T-helper 2 cell treated with Interferon-gamma antibody and Interleukin-4, amounts not matched to agents 5 μg/mL and 100 μg/mL, for 36 hours (primary cell): ENCODE measurements at regions not wholly inside any gene's neighbourhood (a gene's known extent, or its start where the extent isn't known, plus 50 kb on each side); places are given as distances from the start of the nearest gene placed in this dataset.

Experiments
- DNase-seq: peaks from one replicate; pipeline ENCODE4 v3.0.0; 2021; ENCODE audit warnings: low spot score
- H3K27ac Mint-ChIP-seq: one replicate; pipeline ENCODE4 v1.8.0; 2021; ENCODE audit warnings: mild to moderate bottlenecking, mixed read lengths
- H3K27me3 Mint-ChIP-seq: one replicate; pipeline ENCODE4 v1.8.0; 2021; ENCODE audit warnings: low read depth, mixed read lengths
- H3K36me3 Mint-ChIP-seq: one replicate; pipeline ENCODE4 v1.8.0; 2021; ENCODE audit warnings: low read depth, mixed read lengths
- H3K4me1 Mint-ChIP-seq: one replicate; pipeline ENCODE4 v1.8.0; 2021; ENCODE audit warnings: low read depth, mixed read lengths
- H3K4me3 Mint-ChIP-seq: one replicate; pipeline ENCODE4 v1.8.0; 2022; ENCODE audit warnings: mild to moderate bottlenecking, moderate library complexity, mixed read lengths
- H3K9me3 Mint-ChIP-seq: one replicate; pipeline ENCODE4 v1.8.0; 2021; ENCODE audit warnings: mixed read lengths

- H3K36me3 Mint-ChIP-seq = peaks cover 2% of the 10 kb centered on the region
- H3K4me1 Mint-ChIP-seq = peaks cover 7% of the 10 kb centered on the region
- H3K9me3 Mint-ChIP-seq = peaks cover 12% of the 10 kb centered on the region
- no peak for DNase-seq
- H3K27ac Mint-ChIP-seq = no peak overlapping the region
- no peak overlapping the region for H3K4me3 Mint-ChIP-seq
- no peaks in the 10 kb centered on the region for H3K27me3 Mint-ChIP-seq
Observed at GRCh38 chr2:241987726-241988125, 118.2 kb downstream of the RTP5 start.

GRCh38 chr2:241988146-241988545, 118.6 kb downstream of the RTP5 start:
- Mint-ChIP-seq H3K4me1 (peaks cover 7% of the 10 kb centered on the region), H3K27me3 (no peaks in the 10 kb centered on the region), H3K9me3 (peaks cover 12% of the 10 kb centered on the region), H3K36me3 (peaks cover 2% of the 10 kb centered on the region), H3K4me3 (no peak overlapping the region), H3K27ac (no peak overlapping the region)
- no peak for DNase-seq

- H3K27ac Mint-ChIP-seq = no peak overlapping the region
- H3K36me3 Mint-ChIP-seq = peaks cover 2% of the 10 kb centered on the region
- H3K4me1 Mint-ChIP-seq = peaks cover 7% of the 10 kb centered on the region
- peaks cover 12% of the 10 kb centered on the region for H3K9me3 Mint-ChIP-seq
- H3K4me3 Mint-ChIP-seq = no peak overlapping the region
- no peak for DNase-seq
- no peaks in the 10 kb centered on the region for H3K27me3 Mint-ChIP-seq
Observed at GRCh38 chr2:241989074-241989473, 119.5 kb downstream of the RTP5 start.

GRCh38 chr2:241990466-241990865, 120.9 kb downstream of the RTP5 start:
- Mint-ChIP-seq H3K4me3 (no peak overlapping the region), H3K4me1 (peaks cover 4% of the 10 kb centered on the region), H3K9me3 (peaks cover 12% of the 10 kb centered on the region), H3K36me3 (peaks cover 2% of the 10 kb centered on the region), H3K27me3 (no peaks in the 10 kb centered on the region), H3K27ac (no peak overlapping the region)
- DNase-seq = no peak

- Mint-ChIP-seq H3K27me3 (no peaks in the 10 kb centered on the region), H3K4me1 (no peaks in the 10 kb centered on the region), H3K36me3 (peaks cover 2% of the 10 kb centered on the region), H3K9me3 (peaks cover 12% of the 10 kb centered on the region), H3K27ac (no peak overlapping the region), H3K4me3 (no peak overlapping the region)
- no peak for DNase-seq
Observed at GRCh38 chr2:241991299-241991698, 121.8 kb downstream of the RTP5 start.

- DNase-seq = no peak
- Mint-ChIP-seq H3K4me3 (no peak overlapping the region), H3K27me3 (no peaks in the 10 kb centered on the region), H3K4me1 (no peaks in the 10 kb centered on the region), H3K27ac (no peak overlapping the region), H3K9me3 (peaks cover 7% of the 10 kb centered on the region), H3K36me3 (no peaks in the 10 kb centered on the region)
Observed at GRCh38 chr2:241992753-241993152, 123.2 kb downstream of the RTP5 start.

- H3K36me3 Mint-ChIP-seq = no peaks in the 10 kb centered on the region
- DNase-seq = no peak
- no peak overlapping the region for H3K4me3 Mint-ChIP-seq
- no peaks in the 10 kb centered on the region for H3K27me3 Mint-ChIP-seq
- no peak overlapping the region for H3K27ac Mint-ChIP-seq
- H3K4me1 Mint-ChIP-seq = no peaks in the 10 kb centered on the region
- H3K9me3 Mint-ChIP-seq = peaks cover 7% of the 10 kb centered on the region
Observed at GRCh38 chr2:241993386-241994005, 124.0 kb downstream of the RTP5 start.

GRCh38 chr2:241994086-241994485, 124.6 kb downstream of the RTP5 start:
- Mint-ChIP-seq H3K27me3 (no peaks in the 10 kb centered on the region), H3K27ac (no peak overlapping the region), H3K4me3 (no peak overlapping the region), H3K4me1 (no peaks in the 10 kb centered on the region), H3K9me3 (peaks cover 7% of the 10 kb centered on the region), H3K36me3 (no peaks in the 10 kb centered on the region)
- no peak for DNase-seq

- Mint-ChIP-seq H3K9me3 (peaks cover 3% of the 10 kb centered on the region), H3K27me3 (no peaks in the 10 kb centered on the region), H3K4me3 (no peak overlapping the region), H3K4me1 (no peaks in the 10 kb centered on the region), H3K27ac (no peak overlapping the region), H3K36me3 (no peaks in the 10 kb centered on the region)
- no peak for DNase-seq
Observed at GRCh38 chr2:241994556-241995213, 125.2 kb downstream of the RTP5 start.

- peaks cover 2% of the 10 kb centered on the region for H3K4me1 Mint-ChIP-seq
- DNase-seq = no peak
- no peak overlapping the region for H3K4me3 Mint-ChIP-seq
- no peaks in the 10 kb centered on the region for H3K36me3 Mint-ChIP-seq
- H3K27me3 Mint-ChIP-seq = peaks cover 1% of the 10 kb centered on the region
- no peaks in the 10 kb centered on the region for H3K9me3 Mint-ChIP-seq
- no peak overlapping the region for H3K27ac Mint-ChIP-seq
Observed at GRCh38 chr2:241996100-241996499, 126.6 kb downstream of the RTP5 start.

GRCh38 chr2:241997017-241997416, 127.5 kb downstream of the RTP5 start:
- DNase-seq = no peak
- H3K4me1 Mint-ChIP-seq = peaks cover 2% of the 10 kb centered on the region
- no peaks in the 10 kb centered on the region for H3K9me3 Mint-ChIP-seq
- no peak overlapping the region for H3K27ac Mint-ChIP-seq
- peaks cover 3% of the 10 kb centered on the region for H3K27me3 Mint-ChIP-seq
- H3K36me3 Mint-ChIP-seq = no peaks in the 10 kb centered on the region
- H3K4me3 Mint-ChIP-seq = no peak overlapping the region

- Mint-ChIP-seq H3K36me3 (no peaks in the 10 kb centered on the region), H3K9me3 (no peaks in the 10 kb centered on the region), H3K4me1 (peaks cover 2% of the 10 kb centered on the region), H3K4me3 (no peak overlapping the region), H3K27me3 (peaks cover 3% of the 10 kb centered on the region), H3K27ac (no peak overlapping the region)
- DNase-seq = no peak
Observed at GRCh38 chr2:241999184-241999583, 129.7 kb downstream of the RTP5 start.

GRCh38 chr2:242001853-242002252, 132.3 kb downstream of the RTP5 start:
- H3K36me3 Mint-ChIP-seq = no peaks in the 10 kb centered on the region
- no peak overlapping the region for H3K27ac Mint-ChIP-seq
- H3K27me3 Mint-ChIP-seq = peaks cover 3% of the 10 kb centered on the region
- H3K4me1 Mint-ChIP-seq = peaks cover 2% of the 10 kb centered on the region
- H3K4me3 Mint-ChIP-seq = no peak overlapping the region
- DNase-seq = no peak
- H3K9me3 Mint-ChIP-seq = no peaks in the 10 kb centered on the region

- peaks cover 2% of the 10 kb centered on the region for H3K4me1 Mint-ChIP-seq
- no peak overlapping the region for H3K4me3 Mint-ChIP-seq
- no peaks in the 10 kb centered on the region for H3K9me3 Mint-ChIP-seq
- no peak for DNase-seq
- no peak overlapping the region for H3K27ac Mint-ChIP-seq
- peaks cover 3% of the 10 kb centered on the region for H3K27me3 Mint-ChIP-seq
- H3K36me3 Mint-ChIP-seq = no peaks in the 10 kb centered on the region
Observed at GRCh38 chr2:242002944-242003343, 133.4 kb downstream of the RTP5 start.
